DND-41 (cell line): ENCODE measurements at regions not wholly inside any gene's neighbourhood (a gene's known extent, or its start where the extent isn't known, plus 50 kb on each side); places are given as distances from the start of the nearest gene placed in this dataset.

Experiments used
- ATAC-seq: fragments of 200-7000 bp; cut with Tn5 transposase; 3 replicates; pipeline ENCODE4 v1.9.1; 2021; ENCODE audit warnings: low read depth; ENCODE audit not compliant: insufficient read depth
- DNase-seq: peaks from one replicate; pipeline ENCODE4 v3.0.0-alpha.2; 2020
- H2AFZ ChIP-seq: 2 replicates; pipeline ENCODE4 v1.6.0; 2012; ENCODE audit warnings: low read depth, low read length
- H3K27ac ChIP-seq: 2 replicates; pipeline ENCODE4 v1.5.1; 2012; ENCODE audit warnings: low read length, inconsistent platforms
- H3K27me3 ChIP-seq: fragments of 200-600 bp; sonication (generic); 2 replicates; pipeline ENCODE4 v1.6.0; 2012; ENCODE audit warnings: low read length, mild to moderate bottlenecking, inconsistent platforms; ENCODE audit not compliant: insufficient read depth, poor library complexity
- H3K36me3 ChIP-seq: 2 replicates; pipeline ENCODE4 v1.5.1; 2012; ENCODE audit warnings: low read length, inconsistent platforms; ENCODE audit not compliant: insufficient read depth
- H3K4me1 ChIP-seq: 2 replicates; pipeline ENCODE4 v1.5.1; 2012; ENCODE audit warnings: mild to moderate bottlenecking, low read length; ENCODE audit not compliant: insufficient read depth
- H3K4me2 ChIP-seq: 2 replicates; pipeline ENCODE4 v1.6.0; 2012; ENCODE audit warnings: mild to moderate bottlenecking, moderate library complexity, low read length, inconsistent platforms; ENCODE audit not compliant: insufficient read depth
- H3K4me3 ChIP-seq, 2 experiments: fragments of 200-600 bp in 1 of 2; shearing (Covaris generic) in 1 of 2; 2 replicates each; pipeline ENCODE4 v1.5.1; 2012 to 2016; ENCODE audit warnings: inconsistent platforms in 2 of 2, low read length in 2 of 2, mild to moderate bottlenecking in 2 of 2, low read depth in 1 of 2, moderate library complexity in 1 of 2
- H3K79me2 ChIP-seq: 2 replicates; pipeline ENCODE4 v1.6.0; 2012; ENCODE audit warnings: low read length, inconsistent platforms; ENCODE audit not compliant: insufficient read depth
- H3K9ac ChIP-seq: 2 replicates; pipeline ENCODE4 v1.6.0; 2012; ENCODE audit warnings: low read depth, mild to moderate bottlenecking, inconsistent platforms, low read length, moderate library complexity
- H3K9me3 ChIP-seq: 2 replicates; pipeline ENCODE4 v1.5.1; 2012; ENCODE audit warnings: low read length, moderate library complexity, mild to moderate bottlenecking, inconsistent platforms; ENCODE audit not compliant: insufficient read depth, severe bottlenecking
- H4K20me1 ChIP-seq: 2 replicates; pipeline ENCODE4 v1.6.0; 2012; ENCODE audit warnings: low read length; ENCODE audit not compliant: insufficient read depth
- EZH2 ChIP-seq: IDR thresholded peaks from 3 replicates; pipeline ENCODE4 v1.6.1; 2012; ENCODE audit warnings: borderline replicate concordance, low read depth, mild to moderate bottlenecking, moderate library complexity, low read length, inconsistent platforms; ENCODE audit not compliant: severe bottlenecking
- TF ChIP-seq, protein P1 (sequence below): IDR thresholded peaks from 2 replicates; pipeline ENCODE4 v1.5.1; 2012; ENCODE audit warnings: borderline replicate concordance, low read length, moderate library complexity, mild to moderate bottlenecking; ENCODE audit not compliant: poor library complexity, severe bottlenecking; ENCODE audit errors: extremely low read depth

DNA sequence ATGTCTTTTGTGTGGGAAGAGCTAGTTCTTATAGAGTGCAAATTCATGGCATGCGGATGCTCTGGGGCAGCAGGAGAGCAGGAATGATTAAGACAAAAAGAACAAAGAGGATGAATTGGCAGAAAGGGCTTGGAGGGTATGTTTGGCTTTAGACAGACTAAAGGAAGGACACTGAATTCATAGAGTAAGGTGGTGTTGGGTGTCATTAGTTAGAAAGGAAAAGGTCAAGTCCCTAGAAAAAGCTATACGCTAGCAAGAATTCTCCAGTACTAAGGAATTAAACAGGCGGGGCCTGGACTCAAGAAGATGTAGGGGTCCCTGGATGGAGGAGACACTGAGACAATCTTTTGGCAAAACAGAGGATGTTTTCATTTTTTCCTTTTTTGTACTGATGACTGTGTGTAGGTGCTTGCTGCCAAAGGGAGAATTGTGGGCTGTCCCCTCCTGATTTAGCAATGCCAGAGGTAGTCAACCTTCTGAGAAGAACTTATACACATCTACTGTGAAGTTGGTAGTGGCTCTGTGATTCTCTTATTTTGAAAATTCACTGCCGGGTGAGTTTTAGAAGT is 391.0 kb downstream of the SPRY1 start:
- H3K27me3 ChIP-seq, result no peaks in the 10 kb centered on the region
- H3K4me1 ChIP-seq, result no peaks in the 10 kb centered on the region
- ATAC-seq, result no peak
- TF ChIP-seq, protein P1, sequence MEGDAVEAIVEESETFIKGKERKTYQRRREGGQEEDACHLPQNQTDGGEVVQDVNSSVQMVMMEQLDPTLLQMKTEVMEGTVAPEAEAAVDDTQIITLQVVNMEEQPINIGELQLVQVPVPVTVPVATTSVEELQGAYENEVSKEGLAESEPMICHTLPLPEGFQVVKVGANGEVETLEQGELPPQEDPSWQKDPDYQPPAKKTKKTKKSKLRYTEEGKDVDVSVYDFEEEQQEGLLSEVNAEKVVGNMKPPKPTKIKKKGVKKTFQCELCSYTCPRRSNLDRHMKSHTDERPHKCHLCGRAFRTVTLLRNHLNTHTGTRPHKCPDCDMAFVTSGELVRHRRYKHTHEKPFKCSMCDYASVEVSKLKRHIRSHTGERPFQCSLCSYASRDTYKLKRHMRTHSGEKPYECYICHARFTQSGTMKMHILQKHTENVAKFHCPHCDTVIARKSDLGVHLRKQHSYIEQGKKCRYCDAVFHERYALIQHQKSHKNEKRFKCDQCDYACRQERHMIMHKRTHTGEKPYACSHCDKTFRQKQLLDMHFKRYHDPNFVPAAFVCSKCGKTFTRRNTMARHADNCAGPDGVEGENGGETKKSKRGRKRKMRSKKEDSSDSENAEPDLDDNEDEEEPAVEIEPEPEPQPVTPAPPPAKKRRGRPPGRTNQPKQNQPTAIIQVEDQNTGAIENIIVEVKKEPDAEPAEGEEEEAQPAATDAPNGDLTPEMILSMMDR, result no peak
- TF ChIP-seq EZH2, result no peak
- no peak overlapping the region for H3K9ac ChIP-seq
- H4K20me1 ChIP-seq, result no peaks in the 10 kb centered on the region
- no peak overlapping the region for H3K4me2 ChIP-seq
- DNase-seq, result no peak
- H2AFZ ChIP-seq, result no peak overlapping the region
- H3K79me2 ChIP-seq, result no peaks in the 10 kb centered on the region
- H3K9me3 ChIP-seq, result no peaks in the 10 kb centered on the region
- H3K4me3 ChIP-seq, result no peak overlapping the region
- H3K36me3 ChIP-seq, result no peaks in the 10 kb centered on the region
- no peak overlapping the region for H3K27ac ChIP-seq

DNA sequence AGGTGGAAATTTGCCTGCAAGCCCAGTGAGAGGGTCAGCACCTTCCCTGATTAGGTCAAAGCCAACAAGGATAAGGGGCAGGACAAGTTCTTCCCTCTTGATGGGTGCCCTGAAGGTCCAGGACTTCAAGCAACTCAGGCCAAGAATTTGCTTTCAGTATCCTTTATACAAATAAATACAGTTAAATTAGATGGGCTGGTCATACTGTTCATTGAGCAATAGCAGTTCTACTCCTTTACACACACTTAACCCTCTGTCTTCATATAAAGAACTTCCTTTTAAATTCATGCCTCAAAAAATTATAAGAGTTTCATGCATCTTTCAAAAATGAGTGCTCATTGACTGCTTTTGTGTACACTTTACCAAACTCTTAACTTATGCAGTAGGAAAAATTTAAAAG is 392.0 kb downstream of the SPRY1 start:
- Histone ChIP-seq H3K27me3 (no peaks in the 10 kb centered on the region), H4K20me1 (no peaks in the 10 kb centered on the region), H3K27ac (no peak overlapping the region), H3K9me3 (no peaks in the 10 kb centered on the region), H3K9ac (no peak overlapping the region), H3K4me3 (no peak overlapping the region), H3K36me3 (no peaks in the 10 kb centered on the region), H3K4me1 (no peaks in the 10 kb centered on the region), H2AFZ (no peak overlapping the region), H3K4me2 (no peak overlapping the region), H3K79me2 (no peaks in the 10 kb centered on the region)
- DNase-seq (no peak), ATAC-seq (no peak)
- TF ChIP-seq EZH2, result no peak
- TF ChIP-seq, protein P1, result no peak

DNA sequence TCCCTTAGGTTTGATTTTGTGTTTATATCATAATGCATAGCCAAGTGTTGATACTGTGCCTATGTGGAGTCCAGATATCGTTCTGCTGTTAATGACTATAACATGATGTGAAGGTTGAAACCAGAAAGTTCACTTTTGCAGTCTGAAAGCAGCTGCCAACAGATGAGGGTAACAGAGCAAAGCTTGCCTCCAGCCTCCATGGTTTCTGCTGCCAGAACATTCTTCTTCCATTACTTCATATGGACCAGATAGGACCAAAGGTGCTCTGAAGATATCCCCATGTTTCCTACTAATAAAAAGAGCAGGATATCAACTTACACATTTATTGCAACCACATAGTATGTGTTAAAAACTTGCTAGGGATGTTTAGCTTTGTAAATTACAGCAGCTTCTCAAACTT is 394.1 kb downstream of the SPRY1 start:
- Histone ChIP-seq H4K20me1 (no peaks in the 10 kb centered on the region), H3K4me2 (no peak overlapping the region), H3K79me2 (no peaks in the 10 kb centered on the region), H3K9me3 (no peaks in the 10 kb centered on the region), H3K4me3 (no peak overlapping the region), H3K9ac (no peak overlapping the region), H3K27me3 (no peaks in the 10 kb centered on the region), H3K27ac (no peak overlapping the region), H3K36me3 (no peaks in the 10 kb centered on the region), H2AFZ (no peak overlapping the region), H3K4me1 (no peaks in the 10 kb centered on the region)
- TF ChIP-seq, protein P1, result no peak
- TF ChIP-seq EZH2, result no peak
- DNase-seq (no peak), ATAC-seq (no peak)
